ENCODE measurements at regions not wholly inside any gene's neighbourhood (a gene's known extent, or its start where the extent isn't known, plus 50 kb on each side); places are given as distances from the start of the nearest gene placed in this dataset.

- peaks cover 8% of the 10 kb centered on the region; the same call in 1 of the 2 replicates for H3K4me1 ChIP-seq (ENCODE audit: insufficient read depth, low read length)
- no peak overlapping the region for H2BK5ac ChIP-seq (ENCODE audit: insufficient read length, low read length)
- H2BK120ac ChIP-seq (ENCODE audit: low read depth, low read length, poor library complexity, severe bottlenecking) = no peak overlapping the region
- H3K79me1 ChIP-seq (ENCODE audit: insufficient read depth, low read depth, low read length, poor library complexity, severe bottlenecking) = no peaks in the 10 kb centered on the region
- H3K4ac ChIP-seq (ENCODE audit: low read depth, low read length) = no peak overlapping the region
- no peaks in the 10 kb centered on the region for H3K9me3 ChIP-seq (ENCODE audit: control insufficient read depth, low read depth, low read length)
- no peak overlapping the region for H3T11ph ChIP-seq (ENCODE audit: low read length)
- Mint-ChIP-seq H3K9me3 (peaks cover 0 to 5% of the 10 kb centered on the region in 2 experiments; a peak in 3 of 5 replicates), H3K4me1 (peaks cover 34 to 36% of the 10 kb centered on the region in 2 experiments), H3K4me3 (no peak overlapping the region), H3K36me3 (ENCODE audit: insufficient read depth in 1 of 3, low read depth in 3 of 3) (peaks cover 0 to 7% (median 2%) of the 10 kb centered on the region in 3 experiments; a peak in 3 of 7 replicates), H3K27ac (no peak overlapping the region), H3K27me3 (ENCODE audit: low read depth) (no peaks in the 10 kb centered on the region)
- no peaks in the 10 kb centered on the region for H3K27me3 ChIP-seq (ENCODE audit: insufficient read depth, low read length)
- no peak overlapping the region for H4K8ac ChIP-seq (replicated peaks; ENCODE audit: insufficient read length, low read depth, low read length)
- no peak overlapping the region for H2AFZ ChIP-seq (ENCODE audit: low read length)
- H2BK20ac ChIP-seq (ENCODE audit: low read depth, low read length, poor library complexity, severe bottlenecking) = no peak overlapping the region
- WGBS (ENCODE audit: extremely low coverage, insufficient read length, low lambda C conversion rate) = no CpG with 5 or more reads among the region's 3 CpGs
- H2BK15ac ChIP-seq (ENCODE audit: low read depth, low read length) = no peak overlapping the region
- H3K9ac ChIP-seq (ENCODE audit: extremely low read depth, insufficient read length, low read length) = no peak overlapping the region
- TF ChIP-seq, protein P1, sequence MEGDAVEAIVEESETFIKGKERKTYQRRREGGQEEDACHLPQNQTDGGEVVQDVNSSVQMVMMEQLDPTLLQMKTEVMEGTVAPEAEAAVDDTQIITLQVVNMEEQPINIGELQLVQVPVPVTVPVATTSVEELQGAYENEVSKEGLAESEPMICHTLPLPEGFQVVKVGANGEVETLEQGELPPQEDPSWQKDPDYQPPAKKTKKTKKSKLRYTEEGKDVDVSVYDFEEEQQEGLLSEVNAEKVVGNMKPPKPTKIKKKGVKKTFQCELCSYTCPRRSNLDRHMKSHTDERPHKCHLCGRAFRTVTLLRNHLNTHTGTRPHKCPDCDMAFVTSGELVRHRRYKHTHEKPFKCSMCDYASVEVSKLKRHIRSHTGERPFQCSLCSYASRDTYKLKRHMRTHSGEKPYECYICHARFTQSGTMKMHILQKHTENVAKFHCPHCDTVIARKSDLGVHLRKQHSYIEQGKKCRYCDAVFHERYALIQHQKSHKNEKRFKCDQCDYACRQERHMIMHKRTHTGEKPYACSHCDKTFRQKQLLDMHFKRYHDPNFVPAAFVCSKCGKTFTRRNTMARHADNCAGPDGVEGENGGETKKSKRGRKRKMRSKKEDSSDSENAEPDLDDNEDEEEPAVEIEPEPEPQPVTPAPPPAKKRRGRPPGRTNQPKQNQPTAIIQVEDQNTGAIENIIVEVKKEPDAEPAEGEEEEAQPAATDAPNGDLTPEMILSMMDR (conservative IDR thresholded peaks at IDR 0.05) = no peak
- no peaks in the 10 kb centered on the region for H3K79me2 ChIP-seq (ENCODE audit: insufficient read depth, low read length)
- no peaks in the 10 kb centered on the region for H4K20me1 ChIP-seq (ENCODE audit: control insufficient read depth, insufficient read depth, insufficient read length)
- H3K27ac ChIP-seq (ENCODE audit: insufficient read length, low read depth, low read length) = no peak overlapping the region
- no peak for DNase-seq
- no peak overlapping the region for H3K56ac ChIP-seq (ENCODE audit: insufficient read length, low read depth, low read length)
- H3K4me2 ChIP-seq (ENCODE audit: insufficient read depth, insufficient read length, low read length) = no peak overlapping the region
- no peak overlapping the region for H3K14ac ChIP-seq (ENCODE audit: insufficient read depth, low read length)
- no peak overlapping the region for H4K5ac ChIP-seq (ENCODE audit: insufficient read length, low read depth, low read length)
- no peak overlapping the region for H3K23ac ChIP-seq (ENCODE audit: insufficient read length, low read depth, low read length)
- no peak overlapping the region for H3K18ac ChIP-seq (ENCODE audit: insufficient read length, low read depth, low read length)
- no peak overlapping the region for H4K91ac ChIP-seq (ENCODE audit: insufficient read length, low read depth, low read length)
- no peaks in the 10 kb centered on the region for H3K23me2 ChIP-seq (ENCODE audit: insufficient read length, low read depth, low read length, poor library complexity, severe bottlenecking)
- H2AK5ac ChIP-seq (ENCODE audit: insufficient read length, low read length) = no peak overlapping the region
- H2BK12ac ChIP-seq (ENCODE audit: insufficient read length, low read depth, low read length) = no peak overlapping the region
Observed at GRCh38 chr6:14776307-14776706, 469.6 kb upstream of the JARID2 start.
